Prostate gland (tissue), 2 donors: ENCODE measurements at regions not wholly inside any gene's neighbourhood (a gene's known extent, or its start where the extent isn't known, plus 50 kb on each side); places are given as distances from the start of the nearest gene placed in this dataset.

Source experiments
- DNase-seq: peaks from one replicate; pipeline ENCODE4 v3.0.0-alpha.2; 2019; ENCODE audit warnings: low spot score
- H3K27ac ChIP-seq, 2 donors: fragments of 200-600 bp; sonication (generic); 2 replicates each; pipeline ENCODE4 v1.5.1; 2017 to 2019
- H3K27me3 ChIP-seq: fragments of 200-600 bp; sonication (generic); replicated peaks from 2 replicates; pipeline ENCODE4 v1.5.1; 2019; ENCODE audit not compliant: insufficient read depth
- H3K36me3 ChIP-seq, 2 donors: fragments of 200-600 bp; sonication (generic); 1 replicate in 1 of 2; 2 replicates in 1 of 2; pipeline versions ENCODE4 v1.5.1 to v1.8.1; 2017 to 2019
- H3K4me1 ChIP-seq: fragments of 200-600 bp; sonication (generic); replicated peaks from 2 replicates; pipeline ENCODE4 v1.5.1; 2019
- H3K4me3 ChIP-seq, 2 donors: fragments of 200-600 bp; sonication (generic); 2 replicates each; pipeline ENCODE4 v1.5.1; 2017 to 2019
- H3K9me3 ChIP-seq: fragments of 200-600 bp; sonication (generic); 2 replicates; pipeline ENCODE4 v1.5.1; 2017
- POLR2A ChIP-seq: fragments of 450-650 bp; IDR thresholded peaks from one replicate; pipeline ENCODE4 v1.6.1; 2016; ENCODE audit warnings: antibody characterized with exemption, mild to moderate bottlenecking
- POLR2AphosphoS5 ChIP-seq: sonication (generic); formaldehyde crosslinking; IDR thresholded peaks from one replicate; pipeline ENCODE4 v1.6.1; 2017; ENCODE audit warnings: antibody characterized with exemption
- WGBS: methylation state at CpG from one replicate; pipeline ENCODE4 v1.1.5; 2018; 5-methylcytosine and 5-hydroxymethylcytosine counted together
- intact Hi-C: fragments of 100-400 bp; cut with DNase I; formaldehyde crosslinking; loops from one replicate; pipeline ENCODE4 v1.14.2; 2022
- TF ChIP-seq, protein P1 (sequence below), 4 experiments: fragments of 200-600 bp in 2 of 4; fragments of 450-650 bp in 2 of 4; sonication (generic) in 2 of 4; IDR thresholded peaks; 1 replicate in 3 of 4; 2 replicates in 1 of 4; pipeline ENCODE4 v1.5.1; 2016 to 2019; ENCODE audit warnings: antibody characterized with exemption in 4 of 4, mild to moderate bottlenecking in 2 of 4, moderate library complexity in 2 of 4

DNA sequence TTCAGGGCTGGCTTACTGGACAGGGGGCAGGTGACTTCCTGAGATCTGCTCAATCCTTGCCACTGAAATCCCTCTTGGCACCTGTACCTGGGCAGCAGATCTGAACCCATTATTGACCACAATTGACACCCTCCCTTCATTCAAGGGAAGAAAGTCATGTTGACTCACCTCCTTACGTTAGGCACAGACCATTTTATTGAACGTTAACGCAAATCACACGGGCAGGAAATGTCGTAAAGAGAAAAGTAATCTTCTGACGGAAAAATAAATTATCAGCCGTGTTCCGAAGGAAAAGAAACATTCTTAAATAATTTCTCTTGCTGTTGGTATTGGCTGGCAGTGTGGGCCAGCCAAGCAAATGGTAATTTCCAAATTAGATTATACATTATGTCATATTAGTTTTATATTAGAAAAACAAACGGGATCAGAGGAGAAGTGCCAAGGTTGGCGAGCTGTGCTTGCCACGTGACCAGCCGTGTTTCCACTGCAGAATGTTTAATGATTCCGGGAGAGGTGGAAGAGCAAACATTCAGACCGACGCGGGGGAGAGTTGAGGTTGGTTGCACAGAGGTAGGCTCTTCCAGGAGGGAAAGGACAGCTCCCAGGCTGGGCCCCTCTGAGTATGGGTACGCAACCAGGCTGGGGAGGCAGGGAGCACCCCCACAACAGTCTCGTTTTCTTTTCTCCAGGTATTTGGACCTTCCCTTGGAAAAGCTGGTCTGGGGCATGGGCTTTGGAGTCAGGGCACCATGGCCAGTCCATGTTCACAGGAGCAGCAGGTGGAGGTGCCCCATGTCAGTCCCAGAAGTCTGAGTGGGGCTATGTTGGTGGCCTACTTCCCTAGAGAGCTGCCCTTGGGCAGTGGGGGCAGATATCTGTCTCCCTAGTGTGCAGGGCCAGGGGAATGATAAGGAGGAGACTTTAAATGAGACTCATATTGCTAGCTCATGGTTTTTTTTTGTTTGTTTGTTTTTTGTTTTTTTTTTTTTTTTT is 121.1 kb downstream of the FOXD2 start:
- intact Hi-C loops = no loop called here
- no peaks in the 10 kb centered on the region for H3K9me3 ChIP-seq
- no peak overlapping the region for H3K4me3 ChIP-seq
- DNase-seq = peak; percentile 75
- H3K27me3 ChIP-seq = no peaks in the 10 kb centered on the region
- 13% methylated on average over 18 of the region's 18 CpGs for WGBS
- H3K27ac ChIP-seq = no peak overlapping the region
- H3K4me1 ChIP-seq = no peaks in the 10 kb centered on the region
- no peaks in the 10 kb centered on the region for H3K36me3 ChIP-seq
- peak; percentile 91 for TF ChIP-seq POLR2AphosphoS5
- TF ChIP-seq, protein P1, sequence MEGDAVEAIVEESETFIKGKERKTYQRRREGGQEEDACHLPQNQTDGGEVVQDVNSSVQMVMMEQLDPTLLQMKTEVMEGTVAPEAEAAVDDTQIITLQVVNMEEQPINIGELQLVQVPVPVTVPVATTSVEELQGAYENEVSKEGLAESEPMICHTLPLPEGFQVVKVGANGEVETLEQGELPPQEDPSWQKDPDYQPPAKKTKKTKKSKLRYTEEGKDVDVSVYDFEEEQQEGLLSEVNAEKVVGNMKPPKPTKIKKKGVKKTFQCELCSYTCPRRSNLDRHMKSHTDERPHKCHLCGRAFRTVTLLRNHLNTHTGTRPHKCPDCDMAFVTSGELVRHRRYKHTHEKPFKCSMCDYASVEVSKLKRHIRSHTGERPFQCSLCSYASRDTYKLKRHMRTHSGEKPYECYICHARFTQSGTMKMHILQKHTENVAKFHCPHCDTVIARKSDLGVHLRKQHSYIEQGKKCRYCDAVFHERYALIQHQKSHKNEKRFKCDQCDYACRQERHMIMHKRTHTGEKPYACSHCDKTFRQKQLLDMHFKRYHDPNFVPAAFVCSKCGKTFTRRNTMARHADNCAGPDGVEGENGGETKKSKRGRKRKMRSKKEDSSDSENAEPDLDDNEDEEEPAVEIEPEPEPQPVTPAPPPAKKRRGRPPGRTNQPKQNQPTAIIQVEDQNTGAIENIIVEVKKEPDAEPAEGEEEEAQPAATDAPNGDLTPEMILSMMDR (IDR thresholded peaks at IDR 0.05) = no peak

DNA sequence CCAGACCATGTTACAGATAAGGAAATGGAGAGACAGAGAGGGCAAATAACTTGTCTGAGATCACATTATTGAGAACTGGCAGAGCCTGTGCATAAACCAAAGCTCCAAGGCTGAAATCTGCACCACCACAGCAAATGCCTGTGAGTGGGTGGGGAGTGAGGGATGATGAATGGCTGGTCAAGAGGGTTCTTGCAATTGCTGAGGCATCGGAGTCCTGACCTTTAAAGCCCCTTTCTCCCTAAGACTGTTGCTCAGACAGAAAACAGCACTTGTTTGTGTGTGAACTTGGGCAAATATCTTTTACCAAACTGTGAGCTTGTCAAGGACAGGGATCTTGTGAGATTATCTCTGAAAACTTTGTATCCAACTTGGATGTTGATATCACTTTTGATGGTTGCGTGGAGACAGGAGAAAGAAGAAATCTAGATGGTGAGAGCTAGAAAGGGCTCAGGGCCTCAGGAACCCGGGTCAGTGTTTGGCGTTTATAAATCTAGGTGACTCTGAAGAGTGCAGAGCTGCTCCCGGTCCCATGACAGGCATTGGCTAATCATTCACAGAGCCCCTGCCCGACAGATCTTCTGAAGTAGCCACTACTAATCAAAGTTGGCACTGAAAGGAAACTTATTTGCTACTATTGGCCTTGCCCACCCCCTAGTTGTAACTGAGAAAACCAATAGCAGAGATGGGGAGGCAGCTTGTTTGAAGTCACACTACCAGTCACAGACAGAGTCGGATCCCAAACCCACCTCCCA is 122.3 kb downstream of the FOXD2 start:
- TF ChIP-seq, protein P1 (IDR thresholded peaks at IDR 0.05) = no peak
- no peak for TF ChIP-seq POLR2A
- no peak for TF ChIP-seq POLR2AphosphoS5
- Histone ChIP-seq H3K4me1 (no peaks in the 10 kb centered on the region), H3K27me3 (no peaks in the 10 kb centered on the region), H3K4me3 (no peak overlapping the region), H3K9me3 (no peaks in the 10 kb centered on the region), H3K36me3 (no peaks in the 10 kb centered on the region), H3K27ac (no peak overlapping the region)
- intact Hi-C loops = no loop called here
- no peak for DNase-seq
- 83% methylated on average over 7 of the region's 7 CpGs for WGBS

DNA sequence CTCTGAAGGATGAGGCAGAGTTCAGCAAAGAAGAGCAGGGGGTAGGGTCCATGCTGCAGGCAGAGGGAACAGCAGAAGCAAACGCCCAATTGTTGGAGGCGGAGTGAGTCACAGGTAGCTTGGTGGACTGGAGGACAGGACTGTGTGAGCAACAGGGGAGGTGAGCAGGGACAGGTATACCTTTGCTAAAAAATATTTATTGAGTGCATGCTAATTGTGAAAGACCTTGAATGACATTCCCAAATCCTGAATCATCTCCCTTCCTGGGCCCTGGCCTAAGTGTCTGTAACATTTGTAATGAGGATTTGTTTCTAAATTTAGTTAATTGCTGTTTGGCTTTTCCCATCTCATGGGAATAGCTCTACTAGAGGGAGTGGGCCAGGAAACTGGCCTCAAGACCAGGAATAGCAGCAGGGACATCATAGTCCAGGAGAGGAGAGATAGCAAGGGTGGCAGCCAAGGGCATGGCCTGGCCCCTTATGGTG is 123.7 kb downstream of the FOXD2 start:
- Histone ChIP-seq H3K4me1 (no peaks in the 10 kb centered on the region), H3K27ac (no peak overlapping the region), H3K4me3 (no peak overlapping the region), H3K27me3 (no peaks in the 10 kb centered on the region), H3K9me3 (no peaks in the 10 kb centered on the region), H3K36me3 (no peaks in the 10 kb centered on the region)
- no peak for DNase-seq
- WGBS = 85% methylated on average over 2 of the region's 2 CpGs
- intact Hi-C loops = no loop called here
- TF ChIP-seq POLR2A = no peak
- no peak for TF ChIP-seq POLR2AphosphoS5
- TF ChIP-seq, protein P1 (IDR thresholded peaks at IDR 0.05) = no peak

DNA sequence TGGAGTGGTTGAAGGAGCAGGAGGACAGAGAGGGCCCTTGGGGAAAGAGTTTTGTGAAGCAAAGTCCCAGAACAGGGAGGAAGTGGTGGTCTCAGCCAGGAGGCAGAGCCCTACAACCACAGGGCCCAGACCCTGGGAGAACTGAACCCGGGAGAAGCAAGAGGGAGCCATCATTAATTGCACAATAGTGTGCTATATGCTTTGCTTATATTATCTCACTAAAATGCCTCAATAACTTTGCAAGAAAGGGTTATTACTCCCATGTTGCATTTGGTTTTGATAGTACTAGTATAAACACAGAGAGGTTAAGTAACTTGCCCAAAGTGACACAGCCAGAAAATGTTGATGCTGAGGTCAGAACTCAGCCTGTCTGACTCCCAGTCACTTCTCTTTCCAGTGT is 124.3 kb downstream of the FOXD2 start:
- TF ChIP-seq POLR2AphosphoS5 (no peak), POLR2A (no peak)
- TF ChIP-seq, protein P1 (IDR thresholded peaks at IDR 0.05) = no peak
- WGBS = 83% methylated on average over 1 of the region's 1 CpG
- H3K4me1 ChIP-seq = no peaks in the 10 kb centered on the region

More for the DNA sequence above, 124.3 kb downstream of the FOXD2 start:
- Histone ChIP-seq H3K27ac (no peak overlapping the region), H3K27me3 (no peaks in the 10 kb centered on the region), H3K36me3 (no peaks in the 10 kb centered on the region), H3K9me3 (no peaks in the 10 kb centered on the region), H3K4me3 (no peak overlapping the region)
- no peak for DNase-seq
- intact Hi-C loops = no loop called here
